ENCODE measurements at regions not wholly inside any gene's neighbourhood (a gene's known extent, or its start where the extent isn't known, plus 50 kb on each side); places are given as distances from the start of the nearest gene placed in this dataset.

DNA sequence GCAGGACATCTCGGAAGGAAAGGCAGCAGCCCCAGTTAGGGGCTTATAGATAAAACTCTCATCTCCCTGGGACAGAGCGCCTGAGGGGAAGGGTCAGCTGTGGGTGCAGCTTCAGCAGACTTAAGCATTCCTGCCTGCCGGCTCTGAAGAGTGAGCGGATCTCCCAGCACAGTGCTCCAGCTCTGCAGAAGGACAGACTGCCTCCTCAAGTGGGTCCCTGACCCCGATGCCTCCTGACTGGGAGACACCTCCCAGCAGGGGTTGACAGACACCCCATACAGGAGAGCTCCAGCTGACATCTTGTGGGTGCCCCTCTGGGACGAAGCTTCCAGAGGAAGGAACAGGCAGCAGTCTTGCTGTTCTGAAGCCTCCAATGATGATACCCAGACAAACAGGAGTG is 117.1 kb upstream of the POT1 start:
- Histone ChIP-seq H3K36me3 (ENCODE audit: low read depth, missing control alignments) (no peaks in the 10 kb centered on the region), H3K4me1 (no peaks in the 10 kb centered on the region), H3K27ac (no peak overlapping the region), H3K4me3 (no peak overlapping the region), H3K9me3 (no peaks in the 10 kb centered on the region), H3K27me3 (no peaks in the 10 kb centered on the region)
- WGBS, 2 donors = 71 to 96% methylated on average over 1 to 6 of the region's 6 CpGs
- intact Hi-C loops (cut with DNase I; ENCODE audit: low total_unique reads) = no loop called here
- no peak for DNase-seq
- TF ChIP-seq POLR2A (IDR thresholded peaks at IDR 0.05) = no peak
- TF ChIP-seq, protein P1, sequence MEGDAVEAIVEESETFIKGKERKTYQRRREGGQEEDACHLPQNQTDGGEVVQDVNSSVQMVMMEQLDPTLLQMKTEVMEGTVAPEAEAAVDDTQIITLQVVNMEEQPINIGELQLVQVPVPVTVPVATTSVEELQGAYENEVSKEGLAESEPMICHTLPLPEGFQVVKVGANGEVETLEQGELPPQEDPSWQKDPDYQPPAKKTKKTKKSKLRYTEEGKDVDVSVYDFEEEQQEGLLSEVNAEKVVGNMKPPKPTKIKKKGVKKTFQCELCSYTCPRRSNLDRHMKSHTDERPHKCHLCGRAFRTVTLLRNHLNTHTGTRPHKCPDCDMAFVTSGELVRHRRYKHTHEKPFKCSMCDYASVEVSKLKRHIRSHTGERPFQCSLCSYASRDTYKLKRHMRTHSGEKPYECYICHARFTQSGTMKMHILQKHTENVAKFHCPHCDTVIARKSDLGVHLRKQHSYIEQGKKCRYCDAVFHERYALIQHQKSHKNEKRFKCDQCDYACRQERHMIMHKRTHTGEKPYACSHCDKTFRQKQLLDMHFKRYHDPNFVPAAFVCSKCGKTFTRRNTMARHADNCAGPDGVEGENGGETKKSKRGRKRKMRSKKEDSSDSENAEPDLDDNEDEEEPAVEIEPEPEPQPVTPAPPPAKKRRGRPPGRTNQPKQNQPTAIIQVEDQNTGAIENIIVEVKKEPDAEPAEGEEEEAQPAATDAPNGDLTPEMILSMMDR (IDR thresholded peaks at IDR 0.05) = no peak

DNA sequence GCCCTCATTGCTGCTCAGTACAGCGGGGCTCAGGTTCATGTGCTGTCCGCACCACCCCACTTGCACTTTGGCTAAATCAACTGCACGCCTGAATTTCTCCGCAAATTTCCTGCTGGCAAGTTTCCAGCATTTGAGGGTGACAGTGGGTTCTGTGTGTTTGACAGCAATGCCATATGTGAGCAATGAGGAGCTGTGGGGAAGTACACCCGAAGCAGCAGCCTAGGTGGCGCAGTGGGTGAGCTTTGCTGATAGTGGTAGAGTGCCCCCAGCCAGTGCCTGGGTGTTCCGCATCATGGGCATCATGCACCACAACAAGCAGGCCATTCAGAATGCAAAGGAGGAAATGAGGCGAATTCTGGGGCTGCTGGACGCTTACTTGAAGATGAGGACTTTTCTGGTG is 103.9 kb upstream of the POT1 start:
- no peak overlapping the region for H3K27ac ChIP-seq
- TF ChIP-seq POLR2A (IDR thresholded peaks at IDR 0.05) = no peak
- TF ChIP-seq, protein P1 (IDR thresholded peaks at IDR 0.05) = no peak
- WGBS, 2 donors = 92 to 93% methylated on average over 6 to 9 of the region's 9 CpGs

DNA sequence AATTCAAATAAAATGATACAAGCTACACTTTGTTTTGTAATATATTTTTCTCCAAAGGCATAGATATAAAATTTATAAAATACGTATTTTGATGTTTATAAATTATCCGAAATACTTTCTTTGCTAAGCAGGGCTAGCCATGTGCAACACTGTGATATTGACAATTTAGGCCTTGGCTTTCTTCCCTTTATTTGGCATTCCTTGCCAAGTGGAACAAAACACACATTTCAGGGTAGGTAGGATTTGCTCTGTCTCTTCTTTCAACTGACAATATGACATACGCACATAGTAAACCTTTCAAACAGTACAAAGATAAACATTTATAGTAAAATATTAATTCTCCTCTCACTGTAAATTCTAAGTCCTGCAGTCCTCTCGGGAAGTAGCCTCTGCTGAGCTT is 103.3 kb upstream of the POT1 start:
- Histone ChIP-seq H3K4me1 (no peaks in the 10 kb centered on the region), H3K9me3 (no peaks in the 10 kb centered on the region), H3K27me3 (no peaks in the 10 kb centered on the region), H3K36me3 (ENCODE audit: low read depth, missing control alignments) (no peaks in the 10 kb centered on the region), H3K27ac (no peak overlapping the region), H3K4me3 (no peak overlapping the region)
- 47 to 48% methylated on average over 4 of the region's 4 CpGs for WGBS, 2 donors
- no peak for DNase-seq
- intact Hi-C loops (cut with DNase I; ENCODE audit: low total_unique reads) = no loop called here
- no peak for TF ChIP-seq POLR2A (IDR thresholded peaks at IDR 0.05)
- TF ChIP-seq, protein P1 (IDR thresholded peaks at IDR 0.05) = no peak

More for the DNA sequence above, 103.9 kb upstream of the POT1 start:
- H3K9me3 ChIP-seq = no peaks in the 10 kb centered on the region
- no peak overlapping the region for H3K4me3 ChIP-seq
- no peaks in the 10 kb centered on the region for H3K27me3 ChIP-seq
- H3K4me1 ChIP-seq = no peaks in the 10 kb centered on the region
- H3K36me3 ChIP-seq (ENCODE audit: low read depth, missing control alignments) = no peaks in the 10 kb centered on the region
- no peak for DNase-seq
- intact Hi-C loops (cut with DNase I; ENCODE audit: low total_unique reads) = no loop called here

DNA sequence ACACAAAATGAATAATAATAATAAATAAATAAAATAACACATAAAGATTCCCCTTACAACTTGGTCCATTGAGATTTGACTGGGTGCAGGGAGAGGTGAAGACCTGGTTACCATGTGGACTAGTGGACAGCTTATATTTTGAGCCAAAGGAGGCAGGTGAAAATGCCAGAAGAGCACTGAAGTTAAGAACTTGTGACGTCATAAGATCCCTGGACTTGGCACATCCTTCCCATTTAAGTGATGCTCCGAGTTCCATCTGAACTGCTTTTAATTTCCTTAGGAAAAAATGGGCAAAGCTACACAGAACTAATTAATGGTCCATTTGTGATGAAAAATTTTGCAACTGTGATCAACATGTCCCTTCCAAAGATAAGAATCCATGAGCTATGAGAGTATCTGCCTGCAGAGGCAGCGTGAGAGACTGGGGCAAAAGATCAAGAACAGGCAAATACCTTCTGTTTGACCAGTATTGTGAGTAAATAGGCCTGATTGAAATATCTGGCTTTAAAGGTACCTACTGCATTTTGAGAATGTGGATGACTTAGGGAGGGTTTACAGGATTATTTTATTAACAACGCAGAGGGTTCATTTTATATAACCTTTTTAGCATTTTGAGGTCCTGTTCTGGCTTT is 101.2 kb upstream of the POT1 start:
- no peak for DNase-seq
- WGBS, 2 donors = 73 to 77% methylated on average over 4 of the region's 4 CpGs
- Histone ChIP-seq H3K27ac (no peak overlapping the region), H3K36me3 (ENCODE audit: low read depth, missing control alignments) (no peaks in the 10 kb centered on the region), H3K9me3 (no peaks in the 10 kb centered on the region), H3K4me3 (no peak overlapping the region), H3K4me1 (no peaks in the 10 kb centered on the region), H3K27me3 (no peaks in the 10 kb centered on the region)
- TF ChIP-seq POLR2A (IDR thresholded peaks at IDR 0.05) = no peak
- TF ChIP-seq, protein P1 (IDR thresholded peaks at IDR 0.05) = no peak
- intact Hi-C loops (cut with DNase I; ENCODE audit: low total_unique reads) = no loop called here

DNA sequence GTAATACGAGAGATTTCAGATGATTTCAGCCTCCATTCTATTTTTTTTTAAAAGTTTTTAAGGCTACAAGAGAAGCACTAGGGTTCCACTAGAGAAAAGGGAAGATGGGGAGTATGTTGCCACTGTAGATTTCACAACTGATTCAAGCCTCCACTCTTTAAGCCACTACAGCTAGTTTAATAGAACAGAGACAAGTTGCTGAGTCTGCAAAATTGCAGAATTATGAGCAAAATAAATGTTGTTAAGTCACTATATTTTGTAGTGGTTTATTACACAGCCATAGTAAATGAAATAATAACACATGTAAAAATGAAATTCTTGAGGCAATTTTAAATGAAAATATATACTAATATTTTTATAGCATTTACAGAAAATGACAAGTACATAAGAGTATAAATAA is 96.0 kb upstream of the POT1 start:
- TF ChIP-seq, protein P1 (IDR thresholded peaks at IDR 0.05) = no peak
- no peak for TF ChIP-seq POLR2A (IDR thresholded peaks at IDR 0.05)
- no peaks in the 10 kb centered on the region for H3K27me3 ChIP-seq
- DNase-seq = no peak
- H3K4me3 ChIP-seq = no peak overlapping the region
- H3K4me1 ChIP-seq = no peaks in the 10 kb centered on the region
- 88 to 93% methylated on average over 1 of the region's 1 CpG for WGBS, 2 donors
- no peak overlapping the region for H3K27ac ChIP-seq
- intact Hi-C loops (cut with DNase I; ENCODE audit: low total_unique reads) = no loop called here
- H3K36me3 ChIP-seq (ENCODE audit: low read depth, missing control alignments) = no peaks in the 10 kb centered on the region
- no peaks in the 10 kb centered on the region for H3K9me3 ChIP-seq

Data from testis (tissue), 2 donors.